Naive B cell (primary cell): ENCODE measurements at regions not wholly inside any gene's neighbourhood (a gene's known extent, or its start where the extent isn't known, plus 50 kb on each side); places are given as distances from the start of the nearest gene placed in this dataset.
A peak's percentile ranks its signal among the peaks of the same experiment; 100 is the strongest.

Experiments used
- ATAC-seq, 2 donors: fragments of 150-1000 bp; cut with Tn5 transposase; 2 replicates each; pipeline ENCODE4 v1.10.0; 2021; ENCODE audit warnings: low read depth in 2 of 2, mild to moderate bottlenecking in 2 of 2, moderate library complexity in 2 of 2
- DNase-seq: peaks from one replicate; pipeline ENCODE4 v3.0.0; 2022
- H3K27ac Mint-ChIP-seq, 6 donors: one replicate each; pipeline ENCODE4 v1.8.0; 2020 to 2022; ENCODE audit warnings: mild to moderate bottlenecking in 6 of 6, mixed read lengths in 6 of 6, moderate library complexity in 5 of 6, inconsistent platforms in 2 of 6
- H3K27me3 Mint-ChIP-seq, 3 donors: one replicate each; pipeline ENCODE4 v1.8.0; 2021 to 2022; ENCODE audit warnings: mixed read lengths in 3 of 3, mild to moderate bottlenecking in 1 of 3
- H3K36me3 Mint-ChIP-seq, 2 donors: one replicate each; pipeline ENCODE4 v1.8.0; 2020 to 2022; ENCODE audit warnings: mixed read lengths in 2 of 2, inconsistent platforms in 1 of 2, mild to moderate bottlenecking in 1 of 2
- H3K4me1 Mint-ChIP-seq, 3 donors: one replicate each; pipeline ENCODE4 v1.8.0; 2020 to 2022; ENCODE audit warnings: mixed read lengths in 3 of 3, inconsistent platforms in 1 of 3, mild to moderate bottlenecking in 1 of 3, moderate library complexity in 1 of 3
- H3K4me3 Mint-ChIP-seq, 8 donors: one replicate each; pipeline ENCODE4 v1.8.0; 2020 to 2022; ENCODE audit warnings: mild to moderate bottlenecking in 8 of 8, mixed read lengths in 8 of 8, moderate library complexity in 8 of 8, inconsistent platforms in 2 of 8
- H3K9me3 Mint-ChIP-seq, 7 donors: one replicate each; pipeline ENCODE4 v1.8.0; 2020 to 2022; ENCODE audit warnings: mixed read lengths in 7 of 7, mild to moderate bottlenecking in 5 of 7, inconsistent platforms in 2 of 7, moderate library complexity in 1 of 7

- DNase-seq = no peak
- H3K27me3 Mint-ChIP-seq = peaks cover 0 to 13% (median 0%) of the 10 kb centered on the region in 3 donors
- no peak overlapping the region for H3K4me3 Mint-ChIP-seq
- no peak overlapping the region for H3K27ac Mint-ChIP-seq
- peaks cover 5 to 15% of the 10 kb centered on the region in 2 donors for H3K36me3 Mint-ChIP-seq
- no peak for ATAC-seq
- peaks cover 0 to 16% (median 9%) of the 10 kb centered on the region in 7 donors for H3K9me3 Mint-ChIP-seq
- no peaks in the 10 kb centered on the region for H3K4me1 Mint-ChIP-seq
Measured at GRCh38 chrX:38968344-38969216, 167.3 kb downstream of the MID1IP1 start.

DNA sequence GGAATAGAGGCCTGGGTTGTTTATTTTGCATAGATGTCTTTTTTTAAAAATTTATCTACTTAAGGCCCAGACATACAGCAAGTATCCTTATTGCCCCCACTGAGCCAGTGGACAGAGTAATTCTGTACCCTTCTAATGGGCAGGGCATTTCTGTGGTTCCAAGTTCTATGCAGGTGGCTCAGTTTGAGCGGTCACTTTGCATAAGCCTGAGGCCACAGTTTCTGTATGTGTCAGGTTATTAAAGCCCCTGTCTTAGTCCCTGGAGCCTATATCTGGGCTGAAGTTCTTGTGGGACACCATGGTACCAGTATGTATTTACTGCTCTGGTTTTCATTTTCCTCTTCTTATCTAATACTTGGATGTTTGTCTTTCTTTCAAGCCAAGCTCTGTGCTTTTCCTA lies 168.8 kb downstream of the MID1IP1 start:
- H3K4me3 Mint-ChIP-seq = no peak overlapping the region
- H3K36me3 Mint-ChIP-seq = peaks cover 0 to 6% of the 10 kb centered on the region in 2 donors
- no peak overlapping the region for H3K27ac Mint-ChIP-seq
- peaks cover 0 to 13% (median 0%) of the 10 kb centered on the region in 3 donors for H3K27me3 Mint-ChIP-seq
- peaks cover 0 to 5% (median 3%) of the 10 kb centered on the region in 7 donors for H3K9me3 Mint-ChIP-seq
- no peak for ATAC-seq
- DNase-seq = no peak
- H3K4me1 Mint-ChIP-seq = no peaks in the 10 kb centered on the region

DNA sequence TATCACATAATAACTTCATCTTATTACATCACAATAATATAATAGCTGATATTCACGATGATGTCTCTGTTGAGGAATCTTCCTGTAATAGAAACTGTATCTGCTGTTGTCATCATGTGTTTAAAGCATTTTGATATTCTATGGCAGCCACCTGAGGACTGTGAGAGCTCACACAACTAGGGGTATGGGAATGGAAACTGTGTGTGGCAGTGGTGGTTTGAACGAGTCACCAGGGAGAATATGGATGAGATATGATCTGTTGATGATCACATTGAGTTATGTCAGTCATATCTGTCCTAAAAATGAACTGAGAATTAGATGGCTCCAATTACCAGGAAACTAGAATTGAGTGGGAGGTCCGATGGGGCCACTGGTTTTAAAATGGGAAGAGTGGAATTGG lies 169.6 kb downstream of the MID1IP1 start:
- H3K4me1 Mint-ChIP-seq = no peaks in the 10 kb centered on the region
- H3K27me3 Mint-ChIP-seq = peaks cover 0 to 13% (median 0%) of the 10 kb centered on the region in 3 donors
- peaks cover 0 to 5% (median 1%) of the 10 kb centered on the region in 7 donors for H3K9me3 Mint-ChIP-seq
- ATAC-seq (no peak), DNase-seq (no peak)
- H3K27ac Mint-ChIP-seq = no peak overlapping the region
- H3K36me3 Mint-ChIP-seq = peaks cover under 1 to 6% of the 10 kb centered on the region in 2 donors
- no peak overlapping the region for H3K4me3 Mint-ChIP-seq

DNA sequence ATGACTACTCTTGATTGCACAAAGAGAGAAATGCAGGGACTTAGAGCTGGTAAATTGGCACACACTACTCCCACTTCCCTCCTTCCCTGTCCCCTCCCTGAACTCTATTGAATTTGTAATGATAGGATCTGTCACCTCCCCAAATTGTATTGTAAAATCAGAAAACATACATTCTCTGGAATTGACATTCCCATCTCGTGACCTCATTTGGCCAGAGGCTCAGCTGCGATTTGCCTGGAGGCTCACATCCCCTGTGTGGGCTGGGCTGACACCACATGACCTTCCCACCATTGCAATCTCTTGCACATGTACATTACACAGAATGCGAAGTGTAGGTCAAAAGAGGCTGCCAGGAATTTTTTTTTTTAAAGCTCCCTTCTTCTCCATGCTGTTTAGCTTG lies 172.1 kb downstream of the MID1IP1 start:
- Mint-ChIP-seq H3K9me3 (peaks cover 0 to 5% (median 1%) of the 10 kb centered on the region in 7 donors), H3K4me1 (no peaks in the 10 kb centered on the region), H3K4me3 (no peak overlapping the region), H3K27me3 (peaks cover 0 to 13% (median 0%) of the 10 kb centered on the region in 3 donors), H3K36me3 (peaks cover 4 to 6% of the 10 kb centered on the region in 2 donors), H3K27ac (no peak overlapping the region)
- DNase-seq (no peak), ATAC-seq (no peak)

- Mint-ChIP-seq H3K27ac (no peak overlapping the region), H3K27me3 (peaks cover 0 to 13% (median 0%) of the 10 kb centered on the region in 3 donors), H3K36me3 (peaks cover 4 to 6% of the 10 kb centered on the region in 2 donors), H3K4me1 (no peaks in the 10 kb centered on the region), H3K4me3 (no peak overlapping the region), H3K9me3 (peaks cover 0 to 3% (median 0%) of the 10 kb centered on the region in 7 donors)
- no peak for DNase-seq
- ATAC-seq = no peak
Measured at GRCh38 chrX:38974542-38974941, 173.3 kb downstream of the MID1IP1 start.

GRCh38 chrX:38975368-38975942 lies 174.2 kb downstream of the MID1IP1 start:
- no peaks in the 10 kb centered on the region for H3K4me1 Mint-ChIP-seq
- DNase-seq (no peak), ATAC-seq (no peak)
- no peak overlapping the region for H3K27ac Mint-ChIP-seq
- H3K4me3 Mint-ChIP-seq = no peak overlapping the region
- peaks cover 0 to 12% (median 0%) of the 10 kb centered on the region in 3 donors for H3K27me3 Mint-ChIP-seq
- peaks cover 4 to 6% of the 10 kb centered on the region in 2 donors for H3K36me3 Mint-ChIP-seq
- H3K9me3 Mint-ChIP-seq = peaks cover 0 to 4% (median 0%) of the 10 kb centered on the region in 7 donors

- H3K9me3 Mint-ChIP-seq = peaks cover 0 to 7% (median 0%) of the 10 kb centered on the region in 7 donors
- H3K36me3 Mint-ChIP-seq = no peaks in the 10 kb centered on the region
- DNase-seq (no peak), ATAC-seq (no peak)
- H3K27ac Mint-ChIP-seq = peak overlapping the region in 1 of 6 donors; percentile 9
- H3K4me1 Mint-ChIP-seq = no peaks in the 10 kb centered on the region
- no peaks in the 10 kb centered on the region for H3K27me3 Mint-ChIP-seq
- no peak overlapping the region for H3K4me3 Mint-ChIP-seq
Measured at GRCh38 chrX:38982370-38982769, 181.1 kb downstream of the MID1IP1 start.

DNA sequence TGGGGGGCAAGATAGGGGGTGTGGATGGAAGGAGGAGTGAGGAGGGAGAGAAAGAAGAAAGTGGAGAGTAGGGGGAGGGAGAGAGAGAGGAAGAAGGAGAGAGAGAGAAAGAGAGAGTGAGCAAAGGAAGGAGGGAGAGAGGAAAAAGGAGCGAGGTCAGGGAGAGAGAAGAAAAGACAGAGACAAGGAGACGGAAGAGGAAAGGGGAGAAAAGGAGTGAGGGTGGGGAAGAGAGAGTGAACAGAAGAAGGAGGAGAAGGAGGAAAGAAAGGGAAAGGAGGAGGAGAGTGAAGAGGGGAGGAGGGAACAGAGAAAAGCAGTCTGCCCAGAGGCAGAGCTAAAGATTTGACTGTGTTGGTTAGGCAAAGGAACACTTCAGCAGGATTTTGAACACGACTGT lies 181.6 kb downstream of the MID1IP1 start:
- H3K4me1 Mint-ChIP-seq = no peaks in the 10 kb centered on the region
- ATAC-seq = no peak
- H3K36me3 Mint-ChIP-seq = no peaks in the 10 kb centered on the region
- H3K27ac Mint-ChIP-seq = no peak overlapping the region
- H3K9me3 Mint-ChIP-seq = peaks cover 0 to 7% (median 0%) of the 10 kb centered on the region in 7 donors
- no peak for DNase-seq
- H3K4me3 Mint-ChIP-seq = no peak overlapping the region
- H3K27me3 Mint-ChIP-seq = no peaks in the 10 kb centered on the region

DNA sequence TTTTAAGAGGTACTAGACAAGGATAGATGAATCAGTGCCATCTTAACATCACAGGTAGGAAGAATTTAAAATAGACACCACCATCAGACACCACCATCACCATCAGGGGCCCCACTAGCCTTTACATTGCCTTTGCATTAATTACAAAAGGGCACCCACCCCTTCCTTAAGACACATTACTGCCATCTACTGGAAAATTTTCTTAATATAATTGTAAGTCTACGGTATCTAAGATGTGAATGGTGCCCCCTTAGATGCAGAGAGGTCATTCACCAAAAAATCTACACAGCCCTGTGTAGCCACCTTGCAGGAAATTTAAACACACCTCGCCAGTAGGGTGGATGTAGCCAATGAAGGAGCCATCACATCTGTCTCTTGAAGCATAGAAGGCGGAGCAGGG lies 184.1 kb downstream of the MID1IP1 start:
- DNase-seq = peak; percentile 20
- Mint-ChIP-seq H3K27me3 (no peaks in the 10 kb centered on the region), H3K36me3 (no peaks in the 10 kb centered on the region), H3K27ac (no peak overlapping the region), H3K9me3 (peaks cover 0 to 4% (median 0%) of the 10 kb centered on the region in 7 donors), H3K4me3 (no peak overlapping the region), H3K4me1 (no peaks in the 10 kb centered on the region)
- peak; percentile 45 to 61 for ATAC-seq

- Mint-ChIP-seq H3K9me3 (peaks cover 0 to 4% (median 0%) of the 10 kb centered on the region in 7 donors), H3K27me3 (no peaks in the 10 kb centered on the region), H3K36me3 (no peaks in the 10 kb centered on the region), H3K4me3 (no peak overlapping the region), H3K4me1 (no peaks in the 10 kb centered on the region), H3K27ac (no peak overlapping the region)
- no peak for ATAC-seq
- no peak for DNase-seq
Measured at GRCh38 chrX:38985945-38986344, 184.7 kb downstream of the MID1IP1 start.

DNA sequence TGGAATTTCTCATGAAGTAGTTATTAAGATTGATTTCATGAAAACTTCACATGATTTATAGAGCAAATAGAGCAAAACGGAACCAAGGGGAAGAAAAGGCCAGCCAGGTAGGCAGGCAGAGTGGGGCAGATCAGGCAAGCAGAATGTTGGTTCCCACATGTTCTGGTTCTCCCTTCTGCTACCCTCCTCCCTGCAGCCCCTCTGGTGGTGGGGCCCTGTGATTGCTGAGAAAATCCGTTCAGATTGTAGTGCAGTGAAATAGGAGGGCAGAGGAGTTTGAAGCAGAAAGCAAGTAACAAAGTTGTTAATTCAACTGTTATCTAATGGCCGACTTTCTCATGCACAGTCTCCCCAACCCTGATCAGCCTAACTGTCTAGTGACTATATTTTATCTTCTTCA lies 185.3 kb downstream of the MID1IP1 start:
- Mint-ChIP-seq H3K27ac (peak overlapping the region in 1 of 6 donors; percentile 32), H3K36me3 (no peaks in the 10 kb centered on the region), H3K9me3 (peaks cover 0 to 4% (median 0%) of the 10 kb centered on the region in 7 donors), H3K4me1 (no peaks in the 10 kb centered on the region), H3K27me3 (no peaks in the 10 kb centered on the region), H3K4me3 (no peak overlapping the region)
- ATAC-seq (no peak), DNase-seq (no peak)

- no peak for DNase-seq
- Mint-ChIP-seq H3K4me1 (no peaks in the 10 kb centered on the region), H3K27me3 (no peaks in the 10 kb centered on the region), H3K9me3 (peaks cover 0 to 4% (median 0%) of the 10 kb centered on the region in 7 donors), H3K27ac (peak overlapping the region in 1 of 6 donors; percentile 10), H3K36me3 (no peaks in the 10 kb centered on the region), H3K4me3 (no peak overlapping the region)
- no peak for ATAC-seq
Measured at GRCh38 chrX:38987198-38987651, 186.0 kb downstream of the MID1IP1 start.

GRCh38 chrX:38988301-38988700 lies 187.0 kb downstream of the MID1IP1 start:
- no peak overlapping the region for H3K27ac Mint-ChIP-seq
- H3K9me3 Mint-ChIP-seq = peaks cover 0 to 4% (median 0%) of the 10 kb centered on the region in 7 donors
- no peak overlapping the region for H3K4me3 Mint-ChIP-seq
- H3K4me1 Mint-ChIP-seq = no peaks in the 10 kb centered on the region
- DNase-seq = no peak
- ATAC-seq = no peak
- H3K27me3 Mint-ChIP-seq = no peaks in the 10 kb centered on the region
- no peaks in the 10 kb centered on the region for H3K36me3 Mint-ChIP-seq

DNA sequence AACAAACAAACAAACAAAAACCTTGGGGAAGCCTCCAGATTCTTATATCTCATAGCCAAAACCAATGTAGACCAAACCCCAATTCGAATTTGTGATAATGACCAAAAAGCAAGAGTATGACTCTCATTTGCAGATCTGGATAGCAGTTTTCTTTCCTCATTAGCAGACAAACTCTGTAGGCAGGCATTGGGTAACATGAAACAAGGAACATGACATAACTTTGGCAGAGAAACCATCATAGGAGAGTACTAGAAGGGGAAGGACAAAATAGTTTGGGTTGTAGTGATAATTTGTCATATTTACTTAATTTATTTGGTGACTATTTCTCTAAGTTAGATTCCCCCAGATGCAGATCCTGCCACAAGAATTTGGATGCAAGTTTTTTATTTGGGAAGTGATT lies 187.8 kb downstream of the MID1IP1 start:
- peaks cover 0 to 4% (median 0%) of the 10 kb centered on the region in 7 donors for H3K9me3 Mint-ChIP-seq
- H3K36me3 Mint-ChIP-seq = no peaks in the 10 kb centered on the region
- H3K4me1 Mint-ChIP-seq = no peaks in the 10 kb centered on the region
- no peak for DNase-seq
- no peak overlapping the region for H3K27ac Mint-ChIP-seq
- H3K27me3 Mint-ChIP-seq = no peaks in the 10 kb centered on the region
- no peak overlapping the region for H3K4me3 Mint-ChIP-seq
- ATAC-seq = no peak
